PFSK-1 (cell line): ENCODE measurements at regions not wholly inside any gene's neighbourhood (a gene's known extent, or its start where the extent isn't known, plus 50 kb on each side); places are given as distances from the start of the nearest gene placed in this dataset.

ENCODE experiments used
- POLR2AphosphoS5 ChIP-seq: IDR thresholded peaks from 2 replicates; pipeline ENCODE4 v1.6.1; 2012; ENCODE audit warnings: low read depth, mild to moderate bottlenecking, control low read depth, low read length, moderate library complexity
- TAF1 ChIP-seq: IDR thresholded peaks from 2 replicates; pipeline ENCODE4 v1.6.1; 2012; ENCODE audit warnings: low read length, control low read depth, borderline replicate concordance; ENCODE audit not compliant: insufficient read depth

DNA sequence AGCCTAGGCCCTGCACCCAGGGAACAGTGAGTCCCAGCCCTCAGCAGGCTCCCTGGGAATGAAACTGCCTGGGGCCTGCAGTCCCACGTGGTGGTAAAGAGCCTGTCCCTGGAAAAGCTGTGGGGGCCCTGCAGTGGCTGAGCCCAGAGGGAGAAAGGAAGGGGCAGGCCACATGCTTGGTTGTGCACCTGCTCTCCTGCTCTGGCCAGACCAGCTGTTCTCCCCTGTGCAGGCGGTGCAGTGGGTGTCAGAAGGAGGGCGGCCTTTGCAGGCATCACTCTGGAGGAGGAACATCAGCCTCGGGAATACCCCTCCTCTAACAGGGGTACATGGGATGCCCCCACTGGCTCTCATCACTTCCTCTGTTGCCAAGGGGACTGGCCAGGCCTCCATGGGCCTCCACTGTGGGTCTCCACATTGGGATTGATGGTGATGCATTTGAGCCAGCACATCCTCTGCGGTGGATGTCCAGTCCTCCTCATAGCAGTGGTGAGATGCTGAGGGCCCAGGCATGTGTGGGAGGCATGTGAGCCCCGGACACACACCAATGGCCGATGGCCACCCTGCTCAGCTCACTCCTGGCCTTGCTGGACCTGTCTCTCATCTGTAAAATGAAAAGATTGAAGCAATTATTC, 690.4 kb downstream of the BRD1 start:
- TF ChIP-seq TAF1, result no peak
- TF ChIP-seq POLR2AphosphoS5, result no peak
